ENCODE measurements at regions not wholly inside any gene's neighbourhood (a gene's known extent, or its start where the extent isn't known, plus 50 kb on each side); places are given as distances from the start of the nearest gene placed in this dataset.

DNA sequence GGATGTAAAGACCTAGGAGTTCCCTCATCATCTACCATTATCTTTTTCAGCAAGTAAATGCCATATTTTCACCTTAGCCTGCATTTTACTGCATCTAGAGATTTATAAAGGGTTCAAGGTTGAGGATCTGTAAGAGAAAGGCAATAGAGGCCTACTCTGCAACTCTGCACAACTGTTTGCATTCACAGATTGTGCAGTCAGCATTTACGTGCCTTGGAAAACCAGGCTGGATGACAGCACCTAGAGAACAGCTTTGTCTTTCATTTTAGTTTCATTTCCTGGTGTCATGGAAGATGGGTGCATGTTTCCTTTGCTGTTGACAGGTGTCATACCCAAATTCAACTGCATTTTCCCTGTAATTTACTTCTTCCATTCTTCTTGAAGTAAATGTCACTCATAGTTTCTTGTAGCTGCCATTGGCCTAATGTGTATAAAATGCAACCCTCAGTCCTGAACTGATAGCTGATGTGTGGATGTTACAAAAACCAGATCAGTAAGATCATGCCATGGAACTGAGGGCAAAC is 817.5 kb downstream of the SQOR start:
- no peaks in the 10 kb centered on the region for H3K9me3 ChIP-seq (ENCODE audit: control insufficient read depth, insufficient read depth, low read depth, low read length)
- no peaks in the 10 kb centered on the region for H3K27me3 ChIP-seq (ENCODE audit: control insufficient read depth, insufficient read depth, low read length)
- H3K36me3 ChIP-seq (ENCODE audit: control insufficient read depth, insufficient read depth, low read length), result no peaks in the 10 kb centered on the region
- H3K27ac ChIP-seq (ENCODE audit: low read depth, low read length), result no peak overlapping the region
- H3K4me3 ChIP-seq (ENCODE audit: low read depth, low read length), result no peak overlapping the region
- no peaks in the 10 kb centered on the region for H3K4me1 ChIP-seq (ENCODE audit: control insufficient read depth, insufficient read depth, low read length)
- H3K9ac ChIP-seq (ENCODE audit: low read length), result no peak overlapping the region

GRCh38 chr15:46456456-46456855 is 821.6 kb downstream of the SQOR start:
- no peaks in the 10 kb centered on the region for H3K27me3 ChIP-seq (ENCODE audit: control insufficient read depth, insufficient read depth, low read length)
- no peak overlapping the region for H3K9ac ChIP-seq (ENCODE audit: low read length)
- no peak overlapping the region for H3K4me3 ChIP-seq (ENCODE audit: low read depth, low read length)
- H3K4me1 ChIP-seq (ENCODE audit: control insufficient read depth, insufficient read depth, low read length), result no peaks in the 10 kb centered on the region
- no peak overlapping the region for H3K27ac ChIP-seq (ENCODE audit: low read depth, low read length)
- no peaks in the 10 kb centered on the region for H3K36me3 ChIP-seq (ENCODE audit: control insufficient read depth, insufficient read depth, low read length)
- no peaks in the 10 kb centered on the region for H3K9me3 ChIP-seq (ENCODE audit: control insufficient read depth, insufficient read depth, low read depth, low read length)

- Histone ChIP-seq H3K9ac (ENCODE audit: low read length) (no peak overlapping the region), H3K9me3 (ENCODE audit: control insufficient read depth, insufficient read depth, low read depth, low read length) (no peaks in the 10 kb centered on the region), H3K27ac (ENCODE audit: low read depth, low read length) (no peak overlapping the region), H3K36me3 (ENCODE audit: control insufficient read depth, insufficient read depth, low read length) (no peaks in the 10 kb centered on the region), H3K4me3 (ENCODE audit: low read depth, low read length) (no peak overlapping the region), H3K27me3 (ENCODE audit: control insufficient read depth, insufficient read depth, low read length) (no peaks in the 10 kb centered on the region), H3K4me1 (ENCODE audit: control insufficient read depth, insufficient read depth, low read length) (peaks cover 8% of the 10 kb centered on the region)
These were observed 825.7 kb downstream of the SQOR start for GRCh38 chr15:46460431-46461094.

GRCh38 chr15:46461416-46461815 is 826.6 kb downstream of the SQOR start:
- Histone ChIP-seq H3K4me3 (ENCODE audit: low read depth, low read length) (no peak overlapping the region), H3K27ac (ENCODE audit: low read depth, low read length) (no peak overlapping the region), H3K4me1 (ENCODE audit: control insufficient read depth, insufficient read depth, low read length) (peaks cover 8% of the 10 kb centered on the region), H3K9ac (ENCODE audit: low read length) (no peak overlapping the region), H3K27me3 (ENCODE audit: control insufficient read depth, insufficient read depth, low read length) (no peaks in the 10 kb centered on the region), H3K36me3 (ENCODE audit: control insufficient read depth, insufficient read depth, low read length) (no peaks in the 10 kb centered on the region), H3K9me3 (ENCODE audit: control insufficient read depth, insufficient read depth, low read depth, low read length) (no peaks in the 10 kb centered on the region)

- Histone ChIP-seq H3K27me3 (ENCODE audit: control insufficient read depth, insufficient read depth, low read length) (no peaks in the 10 kb centered on the region), H3K9me3 (ENCODE audit: control insufficient read depth, insufficient read depth, low read depth, low read length) (no peaks in the 10 kb centered on the region), H3K4me1 (ENCODE audit: control insufficient read depth, insufficient read depth, low read length) (peaks cover 8% of the 10 kb centered on the region), H3K4me3 (ENCODE audit: low read depth, low read length) (no peak overlapping the region), H3K9ac (ENCODE audit: low read length) (no peak overlapping the region), H3K27ac (ENCODE audit: low read depth, low read length) (no peak overlapping the region), H3K36me3 (ENCODE audit: control insufficient read depth, insufficient read depth, low read length) (no peaks in the 10 kb centered on the region)
These were observed 832.2 kb downstream of the SQOR start for GRCh38 chr15:46467041-46467440.

GRCh38 chr15:46471096-46471495 is 836.3 kb downstream of the SQOR start:
- Histone ChIP-seq H3K4me1 (ENCODE audit: control insufficient read depth, insufficient read depth, low read length) (no peaks in the 10 kb centered on the region), H3K36me3 (ENCODE audit: control insufficient read depth, insufficient read depth, low read length) (no peaks in the 10 kb centered on the region), H3K9ac (ENCODE audit: low read length) (no peak overlapping the region), H3K27me3 (ENCODE audit: control insufficient read depth, insufficient read depth, low read length) (no peaks in the 10 kb centered on the region), H3K9me3 (ENCODE audit: control insufficient read depth, insufficient read depth, low read depth, low read length) (no peaks in the 10 kb centered on the region), H3K27ac (ENCODE audit: low read depth, low read length) (no peak overlapping the region), H3K4me3 (ENCODE audit: low read depth, low read length) (no peak overlapping the region)

DNA sequence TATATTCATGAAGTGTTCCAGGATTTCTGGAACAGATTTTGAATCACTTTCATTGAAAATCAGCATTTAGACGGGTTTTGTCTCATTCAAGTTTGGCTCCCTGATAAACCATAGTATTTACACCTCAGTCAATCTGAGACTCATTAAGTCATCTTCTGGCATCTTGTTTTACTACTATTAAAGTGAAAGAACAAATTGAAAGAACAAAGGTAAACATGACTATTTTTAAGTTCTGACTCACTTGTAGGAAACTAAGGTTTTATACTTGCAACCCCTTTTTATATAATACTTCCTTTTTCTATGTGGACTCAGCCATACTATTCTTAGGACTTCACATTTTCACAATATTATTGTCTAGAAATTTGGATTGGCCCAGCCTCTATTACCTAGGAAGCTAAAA is 854.4 kb downstream of the SQOR start:
- Histone ChIP-seq H3K9ac (ENCODE audit: low read length) (no peak overlapping the region), H3K27ac (ENCODE audit: low read depth, low read length) (no peak overlapping the region), H3K27me3 (ENCODE audit: control insufficient read depth, insufficient read depth, low read length) (no peaks in the 10 kb centered on the region), H3K9me3 (ENCODE audit: control insufficient read depth, insufficient read depth, low read depth, low read length) (no peaks in the 10 kb centered on the region), H3K4me3 (ENCODE audit: low read depth, low read length) (no peak overlapping the region), H3K36me3 (ENCODE audit: control insufficient read depth, insufficient read depth, low read length) (no peaks in the 10 kb centered on the region), H3K4me1 (ENCODE audit: control insufficient read depth, insufficient read depth, low read length) (no peaks in the 10 kb centered on the region)

GRCh38 chr15:46496491-46497115 is 861.8 kb downstream of the SQOR start:
- 0 out of 2 replicates have a peak, but pooled peaks cover 4% of the 10 kb centered on the region for H3K4me1 ChIP-seq (ENCODE audit: control insufficient read depth, insufficient read depth, low read length)
- H3K9ac ChIP-seq (ENCODE audit: low read length), result no peak overlapping the region
- H3K4me3 ChIP-seq (ENCODE audit: low read depth, low read length), result no peak overlapping the region
- no peaks in the 10 kb centered on the region for H3K9me3 ChIP-seq (ENCODE audit: control insufficient read depth, insufficient read depth, low read depth, low read length)
- H3K36me3 ChIP-seq (ENCODE audit: control insufficient read depth, insufficient read depth, low read length), result no peaks in the 10 kb centered on the region
- no peak overlapping the region for H3K27ac ChIP-seq (ENCODE audit: low read depth, low read length)
- H3K27me3 ChIP-seq (ENCODE audit: control insufficient read depth, insufficient read depth, low read length), result no peaks in the 10 kb centered on the region

DNA sequence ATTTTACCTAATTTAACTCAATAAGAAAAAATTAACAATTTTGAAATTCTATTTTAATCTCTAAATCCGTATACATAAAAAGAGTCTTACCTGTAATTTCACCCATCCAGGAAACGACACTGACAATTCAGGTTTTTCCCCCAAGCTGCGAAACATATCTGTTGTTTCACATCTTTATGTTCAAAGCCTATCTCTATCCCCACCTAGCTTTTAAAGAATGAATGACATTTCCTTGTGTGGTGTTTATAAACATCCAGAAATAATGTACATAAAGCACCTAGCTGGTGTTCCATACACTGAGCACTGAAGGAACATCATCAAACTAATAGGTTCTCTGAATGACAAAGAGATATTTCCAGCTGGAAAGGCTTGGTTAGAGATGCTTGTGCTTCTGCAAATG is 867.8 kb downstream of the SQOR start:
- Histone ChIP-seq H3K9me3 (ENCODE audit: control insufficient read depth, insufficient read depth, low read depth, low read length) (no peaks in the 10 kb centered on the region), H3K27me3 (ENCODE audit: control insufficient read depth, insufficient read depth, low read length) (no peaks in the 10 kb centered on the region), H3K36me3 (ENCODE audit: control insufficient read depth, insufficient read depth, low read length) (no peaks in the 10 kb centered on the region), H3K27ac (ENCODE audit: low read depth, low read length) (no peak overlapping the region), H3K9ac (ENCODE audit: low read length) (no peak overlapping the region), H3K4me3 (ENCODE audit: low read depth, low read length) (no peak overlapping the region), H3K4me1 (ENCODE audit: control insufficient read depth, insufficient read depth, low read length) (no peaks in the 10 kb centered on the region)

- no peaks in the 10 kb centered on the region for H3K27me3 ChIP-seq (ENCODE audit: control insufficient read depth, insufficient read depth, low read length)
These were observed 883.6 kb downstream of the SQOR start for GRCh38 chr15:46518381-46518780.

GRCh38 chr15:46523701-46524100 is 888.9 kb downstream of the SQOR start:
- no peaks in the 10 kb centered on the region for H3K4me1 ChIP-seq (ENCODE audit: control insufficient read depth, insufficient read depth, low read length)
- H3K36me3 ChIP-seq (ENCODE audit: control insufficient read depth, insufficient read depth, low read length), result no peaks in the 10 kb centered on the region
- no peak overlapping the region for H3K4me3 ChIP-seq (ENCODE audit: low read depth, low read length)
- H3K9me3 ChIP-seq (ENCODE audit: control insufficient read depth, insufficient read depth, low read depth, low read length), result no peaks in the 10 kb centered on the region
- H3K27ac ChIP-seq (ENCODE audit: low read depth, low read length), result no peak overlapping the region
- no peak overlapping the region for H3K9ac ChIP-seq (ENCODE audit: low read length)
- H3K27me3 ChIP-seq (ENCODE audit: control insufficient read depth, insufficient read depth, low read length), result no peaks in the 10 kb centered on the region

More at GRCh38 chr15:46518381-46518780, 883.6 kb downstream of the SQOR start:
- Histone ChIP-seq H3K36me3 (ENCODE audit: control insufficient read depth, insufficient read depth, low read length) (no peaks in the 10 kb centered on the region), H3K4me3 (ENCODE audit: low read depth, low read length) (no peak overlapping the region), H3K9me3 (ENCODE audit: control insufficient read depth, insufficient read depth, low read depth, low read length) (0 out of 2 replicates have a peak, but pooled peaks cover 3% of the 10 kb centered on the region), H3K27ac (ENCODE audit: low read depth, low read length) (no peak overlapping the region), H3K4me1 (ENCODE audit: control insufficient read depth, insufficient read depth, low read length) (no peaks in the 10 kb centered on the region), H3K9ac (ENCODE audit: low read length) (no peak overlapping the region)

Measured in HUES6 (cell line).